ENCODE measurements at regions not wholly inside any gene's neighbourhood (a gene's known extent, or its start where the extent isn't known, plus 50 kb on each side); places are given as distances from the start of the nearest gene placed in this dataset.

GRCh38 chr2:147538821-147539220 is 306.0 kb upstream of the ACVR2A start:
- no peaks in the 10 kb centered on the region for H3K27me3 ChIP-seq (ENCODE audit: control insufficient read depth in 5 of 5, insufficient read depth in 4 of 5, low read length in 5 of 5)
- H3K4me1 ChIP-seq (ENCODE audit: control insufficient read depth in 5 of 5, insufficient read depth in 5 of 5, low read length in 5 of 5): peaks cover 0 to 15% (median 10%) of the 10 kb centered on the region in 5 donors
- H3K36me3 ChIP-seq (ENCODE audit: control insufficient read depth in 5 of 5, insufficient read depth in 5 of 5, low read length in 5 of 5): no peaks in the 10 kb centered on the region
- no peak overlapping the region for H3K27ac ChIP-seq (ENCODE audit: low read depth, low read length)
- no peaks in the 10 kb centered on the region for H3K9me3 ChIP-seq (ENCODE audit: control insufficient read depth in 5 of 5, low read length in 5 of 5)
- no peak overlapping the region for H3K4me3 ChIP-seq (ENCODE audit: low read depth in 1 of 5, low read length in 5 of 5)
- H3K9ac ChIP-seq (ENCODE audit: low read length in 5 of 5): no peak overlapping the region

DNA sequence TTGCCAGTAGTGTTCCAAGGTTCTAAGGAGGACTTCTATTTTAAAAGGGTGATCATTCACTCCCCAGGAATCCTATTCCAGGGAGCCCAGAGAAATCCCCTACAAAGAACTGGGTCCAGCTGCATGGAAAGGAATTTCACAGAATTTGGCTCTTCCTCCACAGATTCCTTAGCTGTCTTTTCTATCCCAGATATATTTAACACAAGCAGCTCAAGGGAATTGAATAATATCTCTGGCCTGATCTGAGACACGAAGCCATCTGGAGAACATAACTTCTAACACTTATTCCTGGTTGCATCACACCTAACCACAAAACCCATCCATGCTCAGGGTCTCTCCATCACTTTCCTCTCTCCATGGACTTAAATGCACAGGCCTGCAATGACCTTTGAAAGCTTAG is 306.7 kb upstream of the ACVR2A start:
- Histone ChIP-seq H3K9ac (ENCODE audit: low read length in 5 of 5) (no peak overlapping the region), H3K36me3 (ENCODE audit: control insufficient read depth in 5 of 5, insufficient read depth in 5 of 5, low read length in 5 of 5) (no peaks in the 10 kb centered on the region), H3K27me3 (ENCODE audit: control insufficient read depth in 5 of 5, insufficient read depth in 4 of 5, low read length in 5 of 5) (no peaks in the 10 kb centered on the region), H3K27ac (ENCODE audit: low read depth, low read length) (no peak overlapping the region), H3K9me3 (ENCODE audit: control insufficient read depth in 5 of 5, low read length in 5 of 5) (no peaks in the 10 kb centered on the region), H3K4me1 (ENCODE audit: control insufficient read depth in 5 of 5, insufficient read depth in 5 of 5, low read length in 5 of 5) (peaks cover 0 to 15% (median 10%) of the 10 kb centered on the region in 5 donors), H3K4me3 (ENCODE audit: low read depth in 1 of 5, low read length in 5 of 5) (no peak overlapping the region)

DNA sequence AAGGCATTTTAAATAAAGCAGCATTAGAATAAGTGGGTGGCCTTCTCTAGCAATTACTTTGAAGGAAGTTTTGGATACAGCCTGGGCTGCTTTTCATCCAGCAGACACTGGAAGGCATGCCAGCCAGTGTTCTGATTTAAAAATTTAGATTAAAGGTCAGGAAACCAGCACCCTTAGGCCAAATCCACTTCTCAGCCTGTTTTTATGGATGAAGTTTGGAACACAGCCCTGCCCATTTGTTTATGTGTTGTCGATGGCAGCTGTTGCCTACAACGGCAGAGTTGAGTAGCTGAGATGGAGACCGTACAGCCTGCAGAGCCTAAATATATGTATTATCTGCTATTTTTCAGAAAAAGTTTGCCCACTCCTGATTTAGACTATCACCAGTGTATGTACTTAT is 313.6 kb upstream of the ACVR2A start:
- Histone ChIP-seq H3K9me3 (ENCODE audit: control insufficient read depth in 5 of 5, low read length in 5 of 5) (no peaks in the 10 kb centered on the region), H3K36me3 (ENCODE audit: control insufficient read depth in 5 of 5, insufficient read depth in 5 of 5, low read length in 5 of 5) (no peaks in the 10 kb centered on the region), H3K9ac (ENCODE audit: low read length in 5 of 5) (no peak overlapping the region), H3K4me1 (ENCODE audit: control insufficient read depth in 5 of 5, insufficient read depth in 5 of 5, low read length in 5 of 5) (peaks cover 0 to 22% (median 13%) of the 10 kb centered on the region in 5 donors), H3K27me3 (ENCODE audit: control insufficient read depth in 5 of 5, insufficient read depth in 4 of 5, low read length in 5 of 5) (no peaks in the 10 kb centered on the region), H3K27ac (ENCODE audit: low read depth, low read length) (no peak overlapping the region), H3K4me3 (ENCODE audit: low read depth in 1 of 5, low read length in 5 of 5) (no peak overlapping the region)

GRCh38 chr2:147530033-147530432 is 314.8 kb upstream of the ACVR2A start:
- Histone ChIP-seq H3K27me3 (ENCODE audit: control insufficient read depth in 5 of 5, insufficient read depth in 4 of 5, low read length in 5 of 5) (no peaks in the 10 kb centered on the region), H3K4me3 (ENCODE audit: low read depth in 1 of 5, low read length in 5 of 5) (no peak overlapping the region)

GRCh38 chr2:147525819-147526489 is 318.9 kb upstream of the ACVR2A start:
- H3K27ac ChIP-seq (ENCODE audit: low read depth, low read length): no peak overlapping the region
- H3K4me1 ChIP-seq (ENCODE audit: control insufficient read depth in 5 of 5, insufficient read depth in 5 of 5, low read length in 5 of 5): peaks cover 0 to 21% (median 13%) of the 10 kb centered on the region in 5 donors
- H3K36me3 ChIP-seq (ENCODE audit: control insufficient read depth in 5 of 5, insufficient read depth in 5 of 5, low read length in 5 of 5): no peaks in the 10 kb centered on the region
- no peaks in the 10 kb centered on the region for H3K9me3 ChIP-seq (ENCODE audit: control insufficient read depth in 5 of 5, low read length in 5 of 5)
- no peak overlapping the region for H3K9ac ChIP-seq (ENCODE audit: low read length in 5 of 5)
- no peaks in the 10 kb centered on the region for H3K27me3 ChIP-seq (ENCODE audit: control insufficient read depth in 5 of 5, insufficient read depth in 4 of 5, low read length in 5 of 5)
- H3K4me3 ChIP-seq (ENCODE audit: low read depth in 1 of 5, low read length in 5 of 5): no peak overlapping the region

More at GRCh38 chr2:147530033-147530432, 314.8 kb upstream of the ACVR2A start:
- H3K9ac ChIP-seq (ENCODE audit: low read length in 5 of 5): no peak overlapping the region
- peaks cover 0 to 26% (median 18%) of the 10 kb centered on the region in 5 donors for H3K4me1 ChIP-seq (ENCODE audit: control insufficient read depth in 5 of 5, insufficient read depth in 5 of 5, low read length in 5 of 5)
- no peak overlapping the region for H3K27ac ChIP-seq (ENCODE audit: low read depth, low read length)
- no peaks in the 10 kb centered on the region for H3K9me3 ChIP-seq (ENCODE audit: control insufficient read depth in 5 of 5, low read length in 5 of 5)
- H3K36me3 ChIP-seq (ENCODE audit: control insufficient read depth in 5 of 5, insufficient read depth in 5 of 5, low read length in 5 of 5): no peaks in the 10 kb centered on the region

- Histone ChIP-seq H3K27me3 (ENCODE audit: control insufficient read depth in 5 of 5, insufficient read depth in 4 of 5, low read length in 5 of 5) (no peaks in the 10 kb centered on the region), H3K27ac (ENCODE audit: low read depth, low read length) (no peak overlapping the region), H3K36me3 (ENCODE audit: control insufficient read depth in 5 of 5, insufficient read depth in 5 of 5, low read length in 5 of 5) (no peaks in the 10 kb centered on the region), H3K9ac (ENCODE audit: low read length in 5 of 5) (no peak overlapping the region), H3K4me1 (ENCODE audit: control insufficient read depth in 5 of 5, insufficient read depth in 5 of 5, low read length in 5 of 5) (peaks cover 0 to 21% (median 5%) of the 10 kb centered on the region in 5 donors), H3K4me3 (ENCODE audit: low read depth in 1 of 5, low read length in 5 of 5) (no peak overlapping the region), H3K9me3 (ENCODE audit: control insufficient read depth in 5 of 5, low read length in 5 of 5) (no peaks in the 10 kb centered on the region)
Measured at GRCh38 chr2:147524912-147525311, 319.9 kb upstream of the ACVR2A start.

DNA sequence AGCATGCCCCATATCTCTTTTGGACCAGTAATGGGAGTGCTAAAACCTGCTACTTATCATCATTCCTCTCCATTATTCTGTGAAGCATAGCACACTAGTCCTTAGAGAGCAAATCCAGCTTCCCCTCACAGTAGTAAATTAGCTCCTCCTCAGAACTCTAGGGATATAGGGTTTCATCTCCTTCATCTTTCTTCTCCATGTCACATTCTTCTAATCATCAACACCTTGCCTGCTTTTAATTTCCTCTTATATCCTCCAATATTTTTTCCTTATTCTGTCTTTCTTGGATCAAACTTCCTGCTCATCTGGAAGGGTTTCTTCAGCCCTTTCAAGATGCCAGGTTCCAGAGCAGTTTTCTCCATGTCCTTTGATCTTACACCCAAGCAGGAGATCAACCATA is 321.4 kb upstream of the ACVR2A start:
- Histone ChIP-seq H3K4me1 (ENCODE audit: control insufficient read depth in 5 of 5, insufficient read depth in 5 of 5, low read length in 5 of 5) (peaks cover 0 to 21% (median 5%) of the 10 kb centered on the region in 5 donors), H3K4me3 (ENCODE audit: low read depth in 1 of 5, low read length in 5 of 5) (no peak overlapping the region), H3K27ac (ENCODE audit: low read depth, low read length) (no peak overlapping the region), H3K27me3 (ENCODE audit: control insufficient read depth in 5 of 5, insufficient read depth in 4 of 5, low read length in 5 of 5) (no peaks in the 10 kb centered on the region), H3K36me3 (ENCODE audit: control insufficient read depth in 5 of 5, insufficient read depth in 5 of 5, low read length in 5 of 5) (no peaks in the 10 kb centered on the region), H3K9ac (ENCODE audit: low read length in 5 of 5) (no peak overlapping the region), H3K9me3 (ENCODE audit: control insufficient read depth in 5 of 5, low read length in 5 of 5) (no peaks in the 10 kb centered on the region)

- no peak overlapping the region for H3K4me3 ChIP-seq (ENCODE audit: low read depth in 1 of 5, low read length in 5 of 5)
- H3K36me3 ChIP-seq (ENCODE audit: control insufficient read depth in 5 of 5, insufficient read depth in 5 of 5, low read length in 5 of 5): no peaks in the 10 kb centered on the region
- no peak overlapping the region for H3K9ac ChIP-seq (ENCODE audit: low read length in 5 of 5)
- H3K9me3 ChIP-seq (ENCODE audit: control insufficient read depth in 5 of 5, low read length in 5 of 5): no peaks in the 10 kb centered on the region
- H3K27ac ChIP-seq (ENCODE audit: low read depth, low read length): no peak overlapping the region
- no peaks in the 10 kb centered on the region for H3K27me3 ChIP-seq (ENCODE audit: control insufficient read depth in 5 of 5, insufficient read depth in 4 of 5, low read length in 5 of 5)
- H3K4me1 ChIP-seq (ENCODE audit: control insufficient read depth in 5 of 5, insufficient read depth in 5 of 5, low read length in 5 of 5): peaks cover 0 to 14% (median 3%) of the 10 kb centered on the region in 5 donors
Measured at GRCh38 chr2:147521936-147522335, 322.9 kb upstream of the ACVR2A start.

DNA sequence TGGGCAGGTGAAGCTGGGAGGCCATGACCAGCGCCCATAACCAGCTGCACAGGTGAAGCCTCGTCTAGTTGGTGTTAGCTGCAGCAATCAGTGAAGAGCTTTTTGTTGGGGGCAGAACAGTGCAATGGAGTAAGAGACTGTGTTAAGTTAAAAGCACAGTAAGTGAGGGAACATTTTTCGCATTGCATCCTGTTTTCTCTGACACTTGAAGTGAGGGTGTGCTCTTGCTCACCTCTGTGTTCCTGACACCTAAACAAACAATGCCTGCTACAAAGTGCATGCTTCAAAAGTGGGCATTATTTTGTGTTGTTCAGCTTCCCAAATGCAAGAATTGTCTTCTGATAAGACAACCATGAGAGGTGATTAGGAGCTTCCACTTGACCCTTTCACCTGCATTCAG is 324.0 kb upstream of the ACVR2A start:
- Histone ChIP-seq H3K36me3 (ENCODE audit: control insufficient read depth in 5 of 5, insufficient read depth in 5 of 5, low read length in 5 of 5) (no peaks in the 10 kb centered on the region), H3K27ac (ENCODE audit: low read depth, low read length) (no peak overlapping the region), H3K9me3 (ENCODE audit: control insufficient read depth in 5 of 5, low read length in 5 of 5) (no peaks in the 10 kb centered on the region), H3K4me1 (ENCODE audit: control insufficient read depth in 5 of 5, insufficient read depth in 5 of 5, low read length in 5 of 5) (peaks cover 0 to 7% (median 1%) of the 10 kb centered on the region in 5 donors), H3K9ac (ENCODE audit: low read length in 5 of 5) (no peak overlapping the region), H3K27me3 (ENCODE audit: control insufficient read depth in 5 of 5, insufficient read depth in 4 of 5, low read length in 5 of 5) (no peaks in the 10 kb centered on the region), H3K4me3 (ENCODE audit: low read depth in 1 of 5, low read length in 5 of 5) (no peak overlapping the region)

DNA sequence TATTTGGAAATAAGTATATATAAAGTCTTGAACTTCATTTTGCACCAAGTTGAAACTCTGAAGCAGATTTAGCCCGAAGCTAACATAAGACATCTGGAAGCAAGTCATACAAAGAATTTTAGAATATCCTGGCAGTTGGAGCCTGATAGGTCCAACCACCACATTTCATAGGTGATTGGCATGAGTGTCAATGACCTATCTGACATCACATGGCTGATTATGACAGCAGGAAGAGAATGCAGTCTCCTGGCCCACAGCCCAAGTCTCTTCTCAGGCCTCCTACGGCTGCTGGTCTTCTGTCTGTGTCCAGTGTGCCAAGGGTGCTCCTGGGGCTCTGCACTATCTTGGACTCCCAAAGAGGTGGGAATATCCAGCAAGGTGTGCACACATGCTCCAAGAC is 325.7 kb upstream of the ACVR2A start:
- Histone ChIP-seq H3K4me3 (ENCODE audit: low read depth in 1 of 5, low read length in 5 of 5) (no peak overlapping the region), H3K9me3 (ENCODE audit: control insufficient read depth in 5 of 5, low read length in 5 of 5) (no peaks in the 10 kb centered on the region), H3K36me3 (ENCODE audit: control insufficient read depth in 5 of 5, insufficient read depth in 5 of 5, low read length in 5 of 5) (no peaks in the 10 kb centered on the region), H3K27me3 (ENCODE audit: control insufficient read depth in 5 of 5, insufficient read depth in 4 of 5, low read length in 5 of 5) (no peaks in the 10 kb centered on the region), H3K27ac (ENCODE audit: low read depth, low read length) (no peak overlapping the region), H3K4me1 (ENCODE audit: control insufficient read depth in 5 of 5, insufficient read depth in 5 of 5, low read length in 5 of 5) (no peaks in the 10 kb centered on the region), H3K9ac (ENCODE audit: low read length in 5 of 5) (no peak overlapping the region)
